ENCODE measurements at regions not wholly inside any gene's neighbourhood (a gene's known extent, or its start where the extent isn't known, plus 50 kb on each side); places are given as distances from the start of the nearest gene placed in this dataset.

- no peaks in the 10 kb centered on the region for H3K4me1 Mint-ChIP-seq
- ATAC-seq (no peak), DNase-seq (no peak)
- no peak overlapping the region for H3K4me3 Mint-ChIP-seq
- no peak overlapping the region for H3K4me3 ChIP-seq (ENCODE audit: low read length)
- ChIA-PET POLR2A (no interaction called here), CTCF (no interaction called here)
- H3K9me3 ChIP-seq (ENCODE audit: control insufficient read depth in 2 of 3, low read length in 3 of 3): no peaks in the 10 kb centered on the region
- H3K36me3 Mint-ChIP-seq: no peaks in the 10 kb centered on the region
- H3K27ac ChIP-seq (ENCODE audit: low read depth, low read length): no peak overlapping the region
- peaks cover 0 to 9% (median 2%) of the 10 kb centered on the region in 11 donors for H3K9me3 Mint-ChIP-seq
- H3K27ac Mint-ChIP-seq: no peak overlapping the region
- H3K27me3 ChIP-seq (ENCODE audit: control insufficient read depth in 2 of 2, insufficient read depth in 2 of 2, low read length in 2 of 2): no peaks in the 10 kb centered on the region
- no peaks in the 10 kb centered on the region for H3K36me3 ChIP-seq (ENCODE audit: control insufficient read depth in 2 of 3, insufficient read depth in 3 of 3, low read length in 3 of 3)
- H3K27me3 Mint-ChIP-seq: no peaks in the 10 kb centered on the region
- H3K4me1 ChIP-seq (ENCODE audit: control insufficient read depth in 2 of 2, insufficient read depth in 2 of 2, low read length in 2 of 2): no peaks in the 10 kb centered on the region
- intact Hi-C loops (cut with micrococcal nuclease): no loop called here
Measured at GRCh38 chr13:104326523-104326922, 1260.3 kb upstream of the SLC10A2 start.

- Mint-ChIP-seq H3K36me3 (no peaks in the 10 kb centered on the region), H3K4me1 (no peaks in the 10 kb centered on the region), H3K27ac (no peak overlapping the region), H3K27me3 (no peaks in the 10 kb centered on the region), H3K4me3 (no peak overlapping the region), H3K9me3 (peaks cover 0 to 13% (median 0%) of the 10 kb centered on the region in 11 donors)
- DNase-seq (no peak), ATAC-seq (no peak)
- ChIA-PET POLR2A (no interaction called here), CTCF (no interaction called here)
- Histone ChIP-seq H3K27ac (ENCODE audit: low read depth, low read length) (no peak overlapping the region), H3K36me3 (ENCODE audit: control insufficient read depth in 2 of 3, insufficient read depth in 3 of 3, low read length in 3 of 3) (no peaks in the 10 kb centered on the region), H3K27me3 (ENCODE audit: control insufficient read depth in 2 of 2, insufficient read depth in 2 of 2, low read length in 2 of 2) (no peaks in the 10 kb centered on the region), H3K4me1 (ENCODE audit: control insufficient read depth in 2 of 2, insufficient read depth in 2 of 2, low read length in 2 of 2) (no peaks in the 10 kb centered on the region), H3K4me3 (ENCODE audit: low read length) (no peak overlapping the region), H3K9me3 (ENCODE audit: control insufficient read depth in 2 of 3, low read length in 3 of 3) (no peaks in the 10 kb centered on the region)
- intact Hi-C loops (cut with micrococcal nuclease): no loop called here
Measured at GRCh38 chr13:104321756-104322155, 1255.5 kb upstream of the SLC10A2 start.

- no peaks in the 10 kb centered on the region for H3K9me3 ChIP-seq (ENCODE audit: control insufficient read depth in 2 of 3, low read length in 3 of 3)
- intact Hi-C loops (cut with micrococcal nuclease): no loop called here
- Mint-ChIP-seq H3K36me3 (no peaks in the 10 kb centered on the region), H3K9me3 (peaks cover 0 to 13% (median 0%) of the 10 kb centered on the region in 11 donors), H3K4me3 (no peak overlapping the region), H3K4me1 (no peaks in the 10 kb centered on the region), H3K27ac (no peak overlapping the region), H3K27me3 (no peaks in the 10 kb centered on the region)
- no peak for DNase-seq
- no peaks in the 10 kb centered on the region for H3K4me1 ChIP-seq (ENCODE audit: control insufficient read depth in 2 of 2, insufficient read depth in 2 of 2, low read length in 2 of 2)
- no peaks in the 10 kb centered on the region for H3K27me3 ChIP-seq (ENCODE audit: control insufficient read depth in 2 of 2, insufficient read depth in 2 of 2, low read length in 2 of 2)
- H3K4me3 ChIP-seq (ENCODE audit: low read length): no peak overlapping the region
- no peaks in the 10 kb centered on the region for H3K36me3 ChIP-seq (ENCODE audit: control insufficient read depth in 2 of 3, insufficient read depth in 3 of 3, low read length in 3 of 3)
- POLR2A ChIA-PET: no interaction called here
- no peak for ATAC-seq
- CTCF ChIA-PET: no interaction called here
- H3K27ac ChIP-seq (ENCODE audit: low read depth, low read length): no peak overlapping the region
Measured at GRCh38 chr13:104320446-104320845, 1254.2 kb upstream of the SLC10A2 start.

GRCh38 chr13:104318121-104318520 lies 1251.9 kb upstream of the SLC10A2 start:
- H3K36me3 ChIP-seq (ENCODE audit: control insufficient read depth in 2 of 3, insufficient read depth in 3 of 3, low read length in 3 of 3): no peaks in the 10 kb centered on the region
- Mint-ChIP-seq H3K27me3 (no peaks in the 10 kb centered on the region), H3K4me1 (no peaks in the 10 kb centered on the region), H3K27ac (no peak overlapping the region), H3K9me3 (peaks cover 0 to 13% (median 2%) of the 10 kb centered on the region in 11 donors), H3K36me3 (no peaks in the 10 kb centered on the region), H3K4me3 (no peak overlapping the region)
- no peaks in the 10 kb centered on the region for H3K4me1 ChIP-seq (ENCODE audit: control insufficient read depth in 2 of 2, insufficient read depth in 2 of 2, low read length in 2 of 2)
- no peak overlapping the region for H3K4me3 ChIP-seq (ENCODE audit: low read length)
- DNase-seq: no peak
- POLR2A ChIA-PET: no interaction called here
- no peak for ATAC-seq
- CTCF ChIA-PET: no interaction called here
- H3K27me3 ChIP-seq (ENCODE audit: control insufficient read depth in 2 of 2, insufficient read depth in 2 of 2, low read length in 2 of 2): no peaks in the 10 kb centered on the region
- no peak overlapping the region for H3K27ac ChIP-seq (ENCODE audit: low read depth, low read length)
- intact Hi-C loops (cut with micrococcal nuclease): no loop called here
- H3K9me3 ChIP-seq (ENCODE audit: control insufficient read depth in 2 of 3, low read length in 3 of 3): no peaks in the 10 kb centered on the region

GRCh38 chr13:104315606-104316005 lies 1249.4 kb upstream of the SLC10A2 start:
- Mint-ChIP-seq H3K4me3 (no peak overlapping the region), H3K9me3 (peaks cover 0 to 8% (median 2%) of the 10 kb centered on the region in 11 donors)
- no peak for ATAC-seq

GRCh38 chr13:104314926-104315535 lies 1248.8 kb upstream of the SLC10A2 start:
- H3K27ac ChIP-seq (ENCODE audit: low read depth, low read length): no peak overlapping the region
- Mint-ChIP-seq H3K9me3 (peaks cover 0 to 4% (median 0%) of the 10 kb centered on the region in 11 donors), H3K27me3 (no peaks in the 10 kb centered on the region), H3K4me3 (no peak overlapping the region), H3K36me3 (no peaks in the 10 kb centered on the region), H3K27ac (no peak overlapping the region), H3K4me1 (no peaks in the 10 kb centered on the region)
- CTCF ChIA-PET: no interaction called here
- no peak overlapping the region for H3K4me3 ChIP-seq (ENCODE audit: low read length)
- no peak for DNase-seq
- no peaks in the 10 kb centered on the region for H3K27me3 ChIP-seq (ENCODE audit: control insufficient read depth in 2 of 2, insufficient read depth in 2 of 2, low read length in 2 of 2)
- no peaks in the 10 kb centered on the region for H3K4me1 ChIP-seq (ENCODE audit: control insufficient read depth in 2 of 2, insufficient read depth in 2 of 2, low read length in 2 of 2)
- H3K36me3 ChIP-seq (ENCODE audit: control insufficient read depth in 2 of 3, insufficient read depth in 3 of 3, low read length in 3 of 3): no peaks in the 10 kb centered on the region
- POLR2A ChIA-PET: no interaction called here
- H3K9me3 ChIP-seq (ENCODE audit: control insufficient read depth in 2 of 3, low read length in 3 of 3): no peaks in the 10 kb centered on the region
- no peak for ATAC-seq
- intact Hi-C loops (cut with micrococcal nuclease): no loop called here

More at GRCh38 chr13:104315606-104316005, 1249.4 kb upstream of the SLC10A2 start:
- no peak overlapping the region for H3K4me3 ChIP-seq (ENCODE audit: low read length)
- H3K4me1 ChIP-seq (ENCODE audit: control insufficient read depth in 2 of 2, insufficient read depth in 2 of 2, low read length in 2 of 2): no peaks in the 10 kb centered on the region
- no peak overlapping the region for H3K27ac Mint-ChIP-seq
- no peaks in the 10 kb centered on the region for H3K27me3 Mint-ChIP-seq
- no peaks in the 10 kb centered on the region for H3K36me3 Mint-ChIP-seq
- no peaks in the 10 kb centered on the region for H3K27me3 ChIP-seq (ENCODE audit: control insufficient read depth in 2 of 2, insufficient read depth in 2 of 2, low read length in 2 of 2)
- ChIA-PET CTCF (no interaction called here), POLR2A (no interaction called here)
- no peaks in the 10 kb centered on the region for H3K4me1 Mint-ChIP-seq
- intact Hi-C loops (cut with micrococcal nuclease): no loop called here
- no peak overlapping the region for H3K27ac ChIP-seq (ENCODE audit: low read depth, low read length)
- H3K9me3 ChIP-seq (ENCODE audit: control insufficient read depth in 2 of 3, low read length in 3 of 3): no peaks in the 10 kb centered on the region
- no peak for DNase-seq
- H3K36me3 ChIP-seq (ENCODE audit: control insufficient read depth in 2 of 3, insufficient read depth in 3 of 3, low read length in 3 of 3): no peaks in the 10 kb centered on the region

- ChIA-PET CTCF (no interaction called here), POLR2A (no interaction called here)
- intact Hi-C loops (cut with micrococcal nuclease): no loop called here
- DNase-seq (no peak), ATAC-seq (no peak)
- no peaks in the 10 kb centered on the region for H3K4me1 ChIP-seq (ENCODE audit: control insufficient read depth in 2 of 2, insufficient read depth in 2 of 2, low read length in 2 of 2)
- Mint-ChIP-seq H3K4me1 (no peaks in the 10 kb centered on the region), H3K27ac (no peak overlapping the region), H3K4me3 (no peak overlapping the region), H3K9me3 (peaks cover 0 to 4% (median 0%) of the 10 kb centered on the region in 11 donors), H3K36me3 (no peaks in the 10 kb centered on the region), H3K27me3 (no peaks in the 10 kb centered on the region)
- no peaks in the 10 kb centered on the region for H3K36me3 ChIP-seq (ENCODE audit: control insufficient read depth in 2 of 3, insufficient read depth in 3 of 3, low read length in 3 of 3)
- no peaks in the 10 kb centered on the region for H3K9me3 ChIP-seq (ENCODE audit: control insufficient read depth in 2 of 3, low read length in 3 of 3)
- H3K27ac ChIP-seq (ENCODE audit: low read depth, low read length): no peak overlapping the region
- H3K27me3 ChIP-seq (ENCODE audit: control insufficient read depth in 2 of 2, insufficient read depth in 2 of 2, low read length in 2 of 2): no peaks in the 10 kb centered on the region
- H3K4me3 ChIP-seq (ENCODE audit: low read length): no peak overlapping the region
Measured at GRCh38 chr13:104314321-104314720, 1248.1 kb upstream of the SLC10A2 start.
